Fibroblast of skin of right biceps (primary cell): ENCODE measurements at regions not wholly inside any gene's neighbourhood (a gene's known extent, or its start where the extent isn't known, plus 50 kb on each side); places are given as distances from the start of the nearest gene placed in this dataset.
"Not testable (repeated sequence)": the region's sequence is repeated elsewhere in the genome, so short reads cannot be mapped to it uniquely, and the experiment has no call there.

ENCODE experiments used
- DNase-seq: peaks from one replicate; pipeline ENCODE4 v3.0.0-alpha.2; 2013

DNA sequence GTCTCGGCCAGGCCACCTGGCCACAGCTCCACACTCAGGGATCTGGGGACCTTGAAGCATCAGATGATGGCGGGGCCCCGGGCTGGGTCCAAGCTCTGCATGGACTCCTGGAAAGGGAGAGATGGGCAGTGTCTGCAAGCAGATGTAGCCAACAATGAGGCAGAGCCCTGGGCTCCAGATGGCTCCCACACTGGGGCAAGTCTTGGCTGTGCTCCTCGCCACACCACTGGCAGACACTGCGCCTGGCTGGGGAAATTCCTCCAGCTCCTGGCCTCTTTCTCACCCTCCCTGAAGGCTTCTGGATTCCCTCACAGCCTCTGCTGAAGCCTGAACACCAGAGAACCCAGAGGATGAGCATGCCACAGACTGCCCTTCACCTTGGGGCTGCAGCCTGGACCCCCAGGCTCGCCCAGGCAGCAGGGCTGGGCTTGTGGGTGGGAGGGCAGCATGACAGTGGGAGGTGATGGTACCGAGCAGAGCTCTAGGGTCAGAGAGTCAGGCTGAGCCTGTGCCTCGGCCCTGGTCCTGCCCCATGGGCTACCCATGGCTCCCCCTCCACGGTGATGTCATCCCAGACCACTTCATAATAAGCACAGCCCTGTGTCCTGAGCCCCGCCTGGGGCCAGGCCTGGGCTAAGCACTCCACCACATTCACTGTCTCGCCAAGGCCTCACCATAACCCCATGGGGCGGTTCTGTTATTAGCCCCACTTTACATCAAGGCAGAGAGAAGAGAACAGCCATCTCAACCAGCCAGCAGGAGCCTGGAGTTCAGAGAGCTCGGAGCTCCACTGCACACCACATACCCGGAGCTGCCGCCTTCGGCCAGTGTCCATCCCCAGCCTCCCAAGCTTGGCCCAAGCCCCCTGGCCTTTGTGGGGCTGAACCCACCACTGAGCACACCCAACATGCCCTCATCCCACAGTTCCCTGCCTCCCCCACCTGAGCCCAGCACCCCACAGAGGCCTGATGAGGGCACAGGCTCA is 62.2 kb upstream of the ADAMTS2 start:
- no peak for DNase-seq

DNA sequence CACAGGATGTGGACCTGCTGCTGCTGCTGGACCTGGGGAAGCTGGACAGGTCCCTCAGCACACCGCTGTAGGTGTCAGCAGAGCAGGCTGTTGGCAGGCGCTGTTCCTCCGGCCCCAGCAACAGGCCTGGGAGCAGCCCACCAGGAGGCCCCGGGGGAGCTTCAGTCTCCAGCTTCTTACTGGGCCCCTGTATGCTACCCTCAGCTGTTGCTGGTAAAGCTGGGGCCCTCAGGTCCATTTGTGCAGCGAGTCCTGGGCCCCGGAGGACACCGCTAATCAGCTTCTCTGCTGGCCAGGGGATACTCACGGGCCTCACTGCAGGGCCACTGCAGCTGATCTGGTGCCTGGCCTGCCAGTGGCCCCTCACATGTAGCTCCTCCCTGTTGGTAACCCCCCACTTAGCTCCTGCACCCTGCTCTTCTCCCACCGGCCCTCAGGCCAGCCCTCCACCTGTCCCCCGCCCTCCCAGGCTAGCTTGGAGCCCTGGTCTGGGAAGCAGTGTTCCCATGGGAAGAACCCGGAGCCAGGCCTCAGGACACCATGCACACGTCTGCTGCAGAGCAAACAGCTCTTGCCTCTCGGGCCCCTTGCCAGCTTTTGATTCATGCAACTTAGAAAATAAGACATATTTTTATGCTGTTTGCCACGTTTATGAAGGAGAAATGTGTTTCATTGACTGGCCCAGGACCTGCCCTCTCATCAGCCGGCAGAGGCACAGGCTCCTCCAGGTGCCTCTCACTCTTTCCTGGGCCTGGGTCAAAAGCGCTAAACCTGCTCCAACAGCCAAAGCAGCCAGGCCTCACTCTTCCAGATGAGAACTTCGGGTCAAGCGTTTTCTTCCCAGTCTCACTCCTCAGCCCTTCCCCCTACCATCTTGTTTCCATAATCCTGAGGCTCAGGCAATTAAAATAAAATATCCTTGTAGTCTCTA is 61.0 kb upstream of the ADAMTS2 start:
- DNase-seq, result peak; percentile 26

DNA sequence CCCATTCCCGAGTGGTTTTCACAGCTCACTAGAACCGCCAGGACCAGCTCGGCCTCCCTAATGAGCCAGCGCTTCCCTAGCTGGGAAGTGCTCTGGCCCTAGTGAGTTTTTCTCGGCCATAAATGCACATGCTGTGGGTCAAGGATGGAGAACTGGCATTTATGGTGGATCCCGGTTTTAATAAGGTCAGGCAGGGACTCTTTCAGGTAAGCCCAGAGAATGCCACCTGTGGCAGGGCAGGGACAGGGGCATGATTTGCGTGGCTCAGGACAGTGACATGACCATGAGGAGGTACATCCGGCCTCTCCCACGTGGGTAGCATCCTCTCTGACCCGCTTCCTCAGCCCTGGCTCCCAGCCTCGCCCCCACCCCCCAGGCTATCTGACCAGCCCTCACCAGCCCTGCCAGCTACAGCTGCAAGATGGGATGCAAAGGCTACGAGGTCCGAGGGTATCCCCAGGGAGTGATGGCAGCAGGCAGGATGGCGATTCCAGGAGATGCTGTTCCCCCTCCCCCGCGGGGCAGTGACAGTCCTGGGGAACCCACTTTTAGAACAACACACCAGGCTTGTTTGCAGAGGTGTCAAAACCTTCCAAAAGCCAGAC is 60.3 kb upstream of the ADAMTS2 start:
- DNase-seq, result no peak

DNA sequence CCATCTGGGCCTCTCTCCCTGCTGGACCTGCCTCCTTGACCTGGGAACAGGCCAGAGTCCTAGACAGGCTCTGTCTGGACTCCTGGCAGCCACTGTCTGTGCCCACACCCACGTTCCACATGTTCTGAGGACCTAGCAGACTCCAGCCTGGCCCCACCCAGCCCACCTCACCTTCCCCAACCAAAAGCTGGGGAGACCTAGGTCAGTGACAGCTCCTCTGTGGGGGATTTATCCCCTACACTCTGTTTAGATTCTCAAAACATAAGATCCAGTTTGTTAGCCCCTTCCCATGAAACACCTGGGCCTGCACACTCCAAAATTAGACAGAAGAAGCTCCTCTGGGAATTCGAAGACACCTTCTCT is 59.8 kb upstream of the ADAMTS2 start:
- DNase-seq, result no peak

DNA sequence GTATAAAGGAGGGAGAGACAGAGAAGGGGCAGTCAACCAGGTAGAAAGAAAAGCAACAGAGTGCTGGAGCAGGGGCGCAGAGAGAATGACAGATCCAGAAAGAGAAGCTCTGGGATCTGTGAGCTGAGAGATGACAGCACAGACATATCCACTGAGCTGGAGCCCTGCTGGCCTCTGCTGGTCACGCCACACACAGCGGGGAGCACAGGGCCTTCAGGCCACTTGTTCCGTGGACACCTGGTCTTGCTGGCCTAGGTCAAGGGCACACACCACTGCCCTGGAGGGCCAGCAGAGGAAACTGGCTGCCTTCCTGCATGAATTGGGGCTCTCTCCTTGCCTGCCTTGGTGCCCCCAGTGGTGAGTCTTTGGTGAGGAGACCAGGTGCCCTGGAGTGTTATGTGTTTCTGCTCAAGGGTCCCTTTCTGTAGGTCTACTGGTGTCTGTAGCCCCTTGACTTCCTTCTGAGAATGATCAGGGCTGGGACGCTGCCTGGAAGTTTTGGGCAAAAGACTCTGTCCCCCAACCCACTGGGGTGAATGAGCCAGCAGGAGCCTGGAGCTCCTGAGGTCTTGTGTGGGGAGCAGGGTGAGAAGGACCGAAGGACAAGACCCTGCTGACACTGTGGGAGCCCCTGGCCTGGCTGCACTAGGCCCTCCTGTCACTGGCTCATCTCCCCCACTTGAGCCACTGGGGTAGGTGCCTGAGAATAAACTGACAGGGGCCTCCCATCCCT is 59.2 kb upstream of the ADAMTS2 start:
- DNase-seq, result peak; percentile 19

DNA sequence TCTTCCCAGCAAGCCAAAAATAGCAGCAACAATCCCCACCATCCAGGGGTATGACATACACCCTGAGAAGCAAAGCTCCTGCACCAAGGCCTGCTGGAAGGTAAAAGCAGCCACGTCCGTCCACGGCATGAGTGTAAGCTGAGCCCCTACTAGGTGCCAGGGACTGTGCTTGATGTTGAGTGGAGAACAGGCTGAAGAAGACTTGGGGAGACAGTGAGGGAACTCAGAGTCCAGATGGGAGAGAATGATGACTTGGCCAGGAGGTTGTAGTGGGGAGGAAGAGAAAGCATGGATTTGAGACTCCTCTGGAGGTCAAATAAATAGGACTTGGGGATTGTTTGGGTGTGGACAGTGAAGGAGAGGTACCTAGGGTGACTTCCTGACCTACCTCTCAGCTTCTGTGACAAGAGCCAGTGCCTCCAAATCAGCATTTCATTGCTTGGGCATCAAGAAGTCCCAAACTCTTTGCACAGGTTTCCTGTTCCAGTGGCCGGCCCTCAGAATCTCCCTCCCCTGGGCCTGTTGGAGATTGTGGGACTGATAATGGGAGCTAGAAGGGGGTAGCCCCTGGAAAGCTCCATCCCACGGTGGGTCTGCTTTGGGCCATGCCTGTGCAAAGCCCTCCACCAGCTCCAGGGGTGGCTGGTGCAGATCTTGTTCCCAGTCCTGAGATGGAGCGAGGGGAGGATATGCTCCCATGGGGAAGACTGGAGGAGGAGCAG is 58.3 kb upstream of the ADAMTS2 start:
- DNase-seq, result no peak

DNA sequence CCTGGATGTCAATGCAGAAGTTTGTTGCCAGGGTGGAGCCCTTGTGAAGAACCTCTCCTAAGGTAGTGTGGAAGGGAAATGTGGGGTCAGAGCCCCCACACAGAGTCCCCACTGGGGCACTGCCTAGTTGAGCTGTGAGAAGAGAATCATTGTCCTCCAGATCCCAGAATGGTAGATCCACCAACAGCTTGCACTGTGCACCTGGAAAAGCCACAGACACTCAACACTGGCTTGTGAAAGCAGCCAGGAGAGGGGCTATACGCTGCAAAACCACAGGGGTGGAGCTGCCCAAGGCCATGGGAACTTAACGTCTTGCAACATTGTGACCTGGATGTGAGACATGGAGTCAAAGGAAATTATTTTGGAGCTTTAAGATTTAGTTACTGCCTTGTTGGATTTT is 55.2 kb upstream of the ADAMTS2 start:
- not testable (repeated sequence) for DNase-seq

DNA sequence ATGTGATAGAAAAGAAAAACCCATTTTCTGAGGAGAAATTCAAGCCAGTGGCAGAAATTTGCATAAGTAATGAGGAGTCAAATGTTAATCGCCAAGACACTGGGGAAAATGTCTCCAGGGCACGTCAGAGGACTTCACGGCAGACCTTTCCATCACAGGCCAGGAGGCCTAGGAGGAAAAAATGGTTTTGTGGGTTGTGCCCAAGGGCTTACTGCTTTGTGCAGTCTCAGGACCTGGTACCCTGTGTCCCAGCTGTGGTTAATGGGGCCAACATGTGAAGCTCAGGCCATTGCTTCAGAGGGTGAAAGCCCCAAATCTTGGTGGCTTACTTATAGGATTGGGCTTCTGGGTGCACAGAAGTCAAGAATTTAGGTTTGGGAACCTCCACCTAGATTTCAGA is 54.8 kb upstream of the ADAMTS2 start:
- DNase-seq, result no peak

DNA sequence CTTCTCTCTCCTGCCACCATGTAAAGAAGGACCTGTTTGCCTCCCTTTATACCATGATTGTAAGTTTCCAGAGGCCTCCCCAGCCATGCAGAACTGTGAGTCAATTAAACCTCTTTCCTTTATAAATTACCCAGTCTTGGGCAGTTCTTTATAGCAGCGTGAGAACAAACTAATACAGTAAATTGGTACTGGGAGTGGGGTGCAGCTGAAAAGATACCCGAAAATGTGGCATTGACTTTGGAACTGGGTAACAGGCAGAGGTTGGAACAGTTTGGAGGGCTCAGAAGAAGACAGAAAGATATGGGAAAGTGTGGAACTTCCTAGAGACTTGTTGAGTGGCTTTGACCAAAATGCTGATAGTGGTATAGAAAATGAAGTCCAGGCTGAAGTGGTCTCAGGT is 54.1 kb upstream of the ADAMTS2 start:
- DNase-seq, result not testable (repeated sequence)

DNA sequence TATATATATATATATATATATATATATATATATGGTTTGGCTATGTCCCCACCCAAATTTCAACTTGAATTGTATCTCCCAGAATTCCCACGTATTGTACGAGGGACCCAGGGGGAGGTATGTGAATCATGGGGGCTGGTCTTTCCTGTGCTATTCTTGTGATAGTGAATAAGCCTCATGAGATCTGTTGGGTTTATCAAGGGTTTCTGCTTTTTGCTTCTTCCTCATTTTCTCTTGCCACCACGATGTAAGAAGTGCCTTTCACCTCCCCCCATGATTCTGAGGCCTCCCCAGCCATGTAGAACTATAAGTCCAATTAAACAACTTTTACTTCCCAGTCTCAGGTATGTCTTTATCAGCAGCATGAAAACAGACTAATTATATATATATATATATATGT is 52.3 kb upstream of the ADAMTS2 start:
- no peak for DNase-seq
